Gastroesophageal sphincter (tissue), 3 donors: ENCODE measurements at regions not wholly inside any gene's neighbourhood (a gene's known extent, or its start where the extent isn't known, plus 50 kb on each side); places are given as distances from the start of the nearest gene placed in this dataset.

ENCODE experiments used
- CTCF ChIP-seq, 4 experiments: fragments of 200-600 bp in 2 of 4; fragments of 450-650 bp in 2 of 4; sonication (generic) in 1 of 4; IDR thresholded peaks; one replicate each; pipeline ENCODE4 v1.5.1; 2017 to 2019; ENCODE audit warnings: antibody characterized with exemption in 4 of 4, mild to moderate bottlenecking in 2 of 4, moderate library complexity in 2 of 4
- EP300 ChIP-seq: sonication (generic); formaldehyde crosslinking; IDR thresholded peaks from one replicate; pipeline ENCODE4 v1.6.1; 2017; ENCODE audit warnings: antibody characterized with exemption, mild to moderate bottlenecking

- no peak for TF ChIP-seq CTCF (IDR thresholded peaks at IDR 0.05)
- no peak for TF ChIP-seq EP300
Observed at GRCh38 chr11:26801601-26802000, 79.7 kb upstream of the SLC5A12 start.
